Tibial nerve (tissue), 4 donors: ENCODE measurements at regions not wholly inside any gene's neighbourhood (a gene's known extent, or its start where the extent isn't known, plus 50 kb on each side); places are given as distances from the start of the nearest gene placed in this dataset.

ENCODE experiments used
- EP300 ChIP-seq, 2 donors: sonication (generic); formaldehyde crosslinking; IDR thresholded peaks; one replicate each; pipeline ENCODE4 v1.6.1; 2017; ENCODE audit warnings: antibody characterized with exemption in 2 of 2, mild to moderate bottlenecking in 1 of 2
- POLR2A ChIP-seq, 2 donors: fragments of 450-650 bp; IDR thresholded peaks; one replicate each; pipeline ENCODE4 v1.6.1; 2017; ENCODE audit warnings: antibody characterized with exemption in 2 of 2, mild to moderate bottlenecking in 2 of 2, moderate library complexity in 2 of 2
- TF ChIP-seq, protein P1 (sequence below), 5 experiments: fragments of 200-600 bp in 3 of 5; fragments of 450-650 bp in 2 of 5; sonication (generic) in 3 of 5; IDR thresholded peaks; one replicate each; pipeline ENCODE4 v1.5.1; 2016 to 2019; ENCODE audit warnings: antibody characterized with exemption in 5 of 5, mild to moderate bottlenecking in 3 of 5, moderate library complexity in 2 of 5

- TF ChIP-seq, protein P1, sequence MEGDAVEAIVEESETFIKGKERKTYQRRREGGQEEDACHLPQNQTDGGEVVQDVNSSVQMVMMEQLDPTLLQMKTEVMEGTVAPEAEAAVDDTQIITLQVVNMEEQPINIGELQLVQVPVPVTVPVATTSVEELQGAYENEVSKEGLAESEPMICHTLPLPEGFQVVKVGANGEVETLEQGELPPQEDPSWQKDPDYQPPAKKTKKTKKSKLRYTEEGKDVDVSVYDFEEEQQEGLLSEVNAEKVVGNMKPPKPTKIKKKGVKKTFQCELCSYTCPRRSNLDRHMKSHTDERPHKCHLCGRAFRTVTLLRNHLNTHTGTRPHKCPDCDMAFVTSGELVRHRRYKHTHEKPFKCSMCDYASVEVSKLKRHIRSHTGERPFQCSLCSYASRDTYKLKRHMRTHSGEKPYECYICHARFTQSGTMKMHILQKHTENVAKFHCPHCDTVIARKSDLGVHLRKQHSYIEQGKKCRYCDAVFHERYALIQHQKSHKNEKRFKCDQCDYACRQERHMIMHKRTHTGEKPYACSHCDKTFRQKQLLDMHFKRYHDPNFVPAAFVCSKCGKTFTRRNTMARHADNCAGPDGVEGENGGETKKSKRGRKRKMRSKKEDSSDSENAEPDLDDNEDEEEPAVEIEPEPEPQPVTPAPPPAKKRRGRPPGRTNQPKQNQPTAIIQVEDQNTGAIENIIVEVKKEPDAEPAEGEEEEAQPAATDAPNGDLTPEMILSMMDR (IDR thresholded peaks at IDR 0.05), result no peak
- no peak for TF ChIP-seq POLR2A (IDR thresholded peaks at IDR 0.05)
- TF ChIP-seq EP300 (IDR thresholded peaks at IDR 0.05), result no peak
These were observed 992.7 kb downstream of the BCL11A start for GRCh38 chr2:59560769-59561168.
